Activated CD4-positive, alpha-beta T cell treated with anti-CD3 and anti-CD28 coated beads, Interleukin-2, amount 50 U/mL, for 48 hours (primary cell): ENCODE measurements at regions not wholly inside any gene's neighbourhood (a gene's known extent, or its start where the extent isn't known, plus 50 kb on each side); places are given as distances from the start of the nearest gene placed in this dataset.
"Not testable (repeated sequence)": the region's sequence is repeated elsewhere in the genome, so short reads cannot be mapped to it uniquely, and the experiment has no call there.

Experiments used
- DNase-seq, 2 experiments: peaks; one replicate each; pipeline ENCODE4 v3.0.0-alpha.2; 2020

DNA sequence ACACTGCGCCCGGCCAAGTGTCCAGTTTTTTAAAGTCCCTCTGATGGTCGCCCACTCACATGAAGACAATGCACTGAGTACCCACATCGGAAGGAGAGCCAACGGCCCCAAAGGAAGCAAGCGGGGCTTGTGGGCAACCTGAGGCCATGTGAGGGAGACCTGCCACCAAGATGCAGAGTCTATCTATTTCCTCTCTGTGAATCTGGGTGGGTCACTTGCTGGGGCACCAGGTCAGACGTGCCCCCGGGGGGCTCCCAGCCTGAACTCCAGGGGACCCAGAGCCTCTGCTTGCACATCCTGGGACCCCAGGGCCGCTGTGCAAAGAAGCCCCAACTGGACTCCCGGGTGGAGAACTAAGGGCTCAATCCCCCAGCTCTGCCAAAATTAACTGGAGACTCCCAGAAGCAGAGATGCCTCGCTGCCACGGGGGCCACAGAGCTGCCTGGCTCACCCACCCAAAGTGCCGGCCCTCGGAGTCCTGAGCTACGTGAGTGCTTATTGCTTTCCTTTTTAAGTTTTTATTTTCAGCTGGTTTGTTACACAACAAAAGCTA lies 106.4 kb downstream of the BRD1 start:
- no peak for DNase-seq

DNA sequence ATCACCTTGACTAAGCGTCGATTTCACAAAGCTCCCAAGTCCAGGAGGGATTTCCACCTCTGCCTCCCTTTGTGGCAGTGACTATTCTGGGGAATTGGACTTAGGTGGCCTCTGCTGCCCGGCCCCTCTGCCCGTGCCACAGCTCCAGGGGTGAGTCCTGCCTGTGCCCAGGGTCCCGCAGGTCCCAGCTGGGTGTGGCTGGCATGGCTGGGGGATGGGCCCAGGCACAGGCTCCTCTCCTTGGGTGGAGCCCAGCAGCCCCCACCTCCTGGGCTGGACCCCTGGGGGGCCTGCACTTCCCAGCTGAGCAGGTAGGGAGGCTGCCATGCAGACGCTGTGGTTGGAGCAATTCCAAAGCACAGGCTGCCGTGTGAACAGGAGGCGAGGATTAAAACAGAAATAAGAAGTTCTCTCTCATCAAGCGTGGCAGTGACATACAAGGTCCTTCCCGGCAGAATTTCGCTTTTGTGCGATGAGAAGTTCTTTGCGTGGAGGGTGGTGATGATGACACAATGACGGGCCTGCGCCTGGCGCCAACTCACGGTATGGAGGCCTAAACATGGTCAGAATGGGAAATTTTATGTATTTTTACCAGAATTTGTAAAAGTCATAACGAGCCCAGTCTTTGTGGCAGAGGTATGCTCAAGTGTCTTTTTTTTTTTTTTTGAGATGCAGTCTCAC lies 107.3 kb downstream of the BRD1 start:
- no peak for DNase-seq

DNA sequence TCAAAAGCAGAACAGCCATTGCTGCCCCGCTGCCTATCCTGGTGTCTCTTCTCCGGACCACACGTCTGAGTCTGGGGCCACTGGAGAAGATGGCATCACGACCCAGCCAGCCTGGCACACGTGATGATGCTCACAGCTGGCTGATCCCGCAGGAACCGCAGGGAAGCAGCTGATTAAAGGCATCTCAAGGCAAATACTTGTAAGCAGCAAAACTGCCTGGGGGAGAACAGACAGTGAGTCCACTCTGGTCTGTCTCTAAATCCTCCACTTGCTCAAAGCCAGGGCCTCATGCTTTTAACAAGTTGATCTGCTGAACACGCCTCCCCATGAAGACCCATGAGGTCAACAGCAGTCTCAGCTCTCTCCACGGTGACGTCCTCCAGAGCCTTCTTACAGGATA lies 108.6 kb downstream of the BRD1 start:
- no peak for DNase-seq

DNA sequence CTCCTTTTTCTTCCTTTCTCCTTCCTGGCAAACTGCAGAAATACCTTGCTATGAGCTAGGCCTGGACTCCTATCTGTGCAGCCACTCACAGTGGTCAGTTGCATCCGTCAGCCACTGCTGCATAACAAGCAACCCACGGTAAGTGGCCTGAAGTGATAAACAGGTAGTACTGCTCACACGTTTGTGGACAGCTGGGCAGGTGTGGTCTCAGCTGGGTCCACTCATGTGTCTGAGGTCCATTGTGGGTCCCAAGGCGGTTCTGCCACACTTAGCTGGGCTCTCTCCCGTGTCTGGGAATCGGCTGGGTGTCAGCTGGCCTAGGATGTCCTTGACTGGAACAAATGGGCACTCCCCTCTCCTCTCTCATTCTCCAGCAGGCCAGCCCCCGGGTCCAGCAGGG lies 109.3 kb downstream of the BRD1 start:
- no peak for DNase-seq

DNA sequence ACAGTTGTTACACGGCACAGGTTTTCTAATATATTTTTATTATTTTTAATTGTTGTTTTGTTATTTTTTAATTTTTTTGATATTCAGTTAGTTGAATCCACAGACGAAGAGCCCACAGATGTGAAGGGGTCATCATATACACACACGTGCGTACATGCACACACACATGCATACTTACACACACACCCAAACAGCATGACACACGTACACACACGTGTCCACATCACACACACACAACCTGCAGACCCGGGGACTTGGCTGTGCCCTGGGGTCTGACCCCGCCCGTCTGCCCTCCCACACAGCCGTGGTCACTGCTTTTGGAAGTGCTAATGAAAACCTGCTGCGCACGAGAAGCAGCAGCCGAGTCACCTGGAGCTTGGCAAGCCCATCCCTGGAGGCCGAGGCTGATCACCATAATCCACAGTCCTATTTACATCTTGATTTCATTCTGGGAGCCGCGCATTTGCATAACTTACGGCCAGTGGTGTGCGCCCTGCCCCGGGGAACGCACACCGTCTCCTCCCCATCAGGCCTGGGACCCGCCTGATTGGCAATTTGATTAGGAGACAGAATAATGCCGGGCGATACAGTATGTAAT lies 110.3 kb downstream of the BRD1 start:
- DNase-seq, result no peak

DNA sequence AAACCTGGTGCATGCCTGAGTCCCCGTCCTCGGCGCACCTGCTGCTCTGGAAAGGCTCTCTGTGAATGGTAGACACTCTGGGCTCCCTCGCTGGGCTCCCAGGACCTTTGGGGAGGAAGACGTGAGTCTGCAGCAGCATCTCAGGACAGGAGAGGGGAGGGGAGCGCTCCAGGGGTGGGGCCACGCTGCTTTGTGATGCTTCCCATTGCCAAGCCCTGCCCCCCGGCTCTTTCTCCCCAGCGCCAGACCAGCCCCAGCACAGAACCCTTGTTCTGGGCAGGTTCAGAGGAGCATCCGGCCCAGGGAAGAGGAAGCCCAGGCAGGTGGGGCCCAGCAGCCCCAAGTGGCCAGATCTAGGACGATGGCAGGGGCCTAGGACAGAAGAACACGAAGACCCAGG lies 111.2 kb downstream of the BRD1 start:
- DNase-seq, result no peak

DNA sequence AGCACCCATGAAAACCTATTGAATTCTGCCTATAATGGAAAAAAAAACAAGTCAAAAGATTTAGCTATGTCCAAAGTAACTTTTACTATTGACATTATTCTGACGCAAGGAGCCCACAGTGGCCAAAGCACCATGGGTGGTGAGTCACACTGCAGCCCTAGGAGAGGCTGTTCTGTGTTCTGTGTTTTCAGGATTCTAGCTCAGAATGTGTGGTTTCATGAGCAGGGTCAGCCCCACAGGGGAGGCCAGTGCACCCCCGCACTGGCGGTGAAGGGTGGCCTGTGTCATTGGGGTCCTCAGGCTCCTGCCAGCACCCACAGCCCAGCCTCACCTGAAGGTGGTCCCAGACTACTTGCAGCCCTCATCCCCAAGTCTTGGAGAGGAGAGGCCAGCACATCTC lies 112.2 kb downstream of the BRD1 start:
- DNase-seq, result no peak

DNA sequence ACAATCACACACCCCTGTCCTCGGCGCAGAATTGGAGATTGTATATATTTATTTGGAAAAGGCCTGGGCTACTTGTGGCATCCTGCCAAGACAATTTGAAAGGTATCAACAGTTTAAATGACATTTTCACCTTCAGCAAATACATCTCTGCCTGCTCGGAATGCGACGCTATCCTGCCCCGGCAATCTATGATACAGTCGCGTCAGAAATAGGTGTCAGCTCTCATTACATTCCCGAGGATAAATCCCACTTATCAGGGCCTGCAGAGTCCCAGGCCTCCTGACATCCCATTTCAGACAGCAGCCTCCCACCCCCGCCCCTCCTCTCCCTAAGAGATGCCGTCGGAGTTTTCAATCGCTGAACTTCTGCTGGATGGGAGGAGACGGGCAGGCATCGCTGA lies 114.7 kb downstream of the BRD1 start:
- DNase-seq, result no peak

DNA sequence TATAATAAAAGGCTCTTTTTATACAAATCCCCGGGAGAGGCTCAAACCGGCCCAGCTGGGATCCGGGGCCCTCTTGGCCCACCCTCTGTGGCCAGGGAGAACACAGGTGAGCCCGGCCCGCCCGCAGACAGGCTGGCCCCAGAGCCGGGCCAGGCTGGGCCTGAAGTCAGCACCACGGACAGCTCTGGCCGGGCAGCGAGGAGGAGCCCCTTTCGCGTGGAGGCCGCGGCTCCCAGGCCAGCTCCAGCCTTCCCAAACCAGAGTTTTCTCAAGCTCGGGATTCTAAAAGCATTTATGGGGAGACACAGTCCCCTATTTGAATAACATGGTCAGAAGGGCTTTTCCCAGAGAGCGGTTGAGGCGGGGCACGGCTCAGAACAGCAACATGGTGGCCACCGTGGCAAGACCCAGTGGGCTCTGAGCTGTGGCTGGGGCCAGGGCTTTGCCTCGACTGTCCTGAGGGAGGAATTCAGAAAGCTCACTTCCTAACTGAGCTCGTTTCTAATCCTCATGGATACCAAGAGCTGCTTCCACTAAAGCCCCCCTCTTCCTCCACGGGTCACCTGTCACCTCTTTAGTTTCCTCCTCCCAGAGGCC lies 115.4 kb downstream of the BRD1 start:
- no peak for DNase-seq

DNA sequence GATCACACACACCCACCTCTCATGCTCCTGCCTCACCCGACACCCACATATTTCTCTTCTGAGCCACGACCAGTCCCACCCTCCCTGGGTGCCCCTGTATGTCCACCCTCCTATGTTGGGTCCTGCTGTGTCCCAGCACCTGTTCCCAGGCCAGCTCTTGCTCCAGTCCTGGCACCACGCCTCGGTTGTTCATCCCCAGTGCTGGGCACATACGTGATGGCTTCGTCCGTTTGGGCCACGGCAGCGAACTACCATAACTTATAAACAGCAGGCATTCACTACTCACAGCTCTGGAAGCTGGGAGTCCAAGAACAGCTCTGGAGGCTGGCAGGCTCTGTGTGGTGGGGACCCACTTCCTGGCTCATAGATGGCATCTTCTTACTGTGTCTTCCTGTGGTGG lies 116.9 kb downstream of the BRD1 start:
- no peak for DNase-seq

DNA sequence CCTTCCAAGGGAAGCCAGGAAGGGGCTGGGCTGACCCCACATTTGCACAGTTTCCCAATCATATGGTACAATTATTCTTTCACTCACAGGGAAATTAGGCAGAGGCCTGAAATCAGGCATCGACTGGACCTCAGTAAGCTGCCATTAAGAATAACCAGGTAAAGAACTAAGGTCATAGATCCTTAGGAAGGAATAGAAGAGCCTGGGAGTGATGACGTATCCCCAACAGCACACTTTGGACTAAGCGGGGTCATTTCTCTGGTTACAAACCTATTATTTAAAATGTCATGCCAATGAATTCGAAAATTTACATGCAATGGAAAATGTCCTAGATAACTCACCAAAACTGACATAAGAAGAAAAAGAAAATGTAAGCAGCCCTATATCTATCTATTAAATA lies 118.2 kb downstream of the BRD1 start:
- no peak for DNase-seq

DNA sequence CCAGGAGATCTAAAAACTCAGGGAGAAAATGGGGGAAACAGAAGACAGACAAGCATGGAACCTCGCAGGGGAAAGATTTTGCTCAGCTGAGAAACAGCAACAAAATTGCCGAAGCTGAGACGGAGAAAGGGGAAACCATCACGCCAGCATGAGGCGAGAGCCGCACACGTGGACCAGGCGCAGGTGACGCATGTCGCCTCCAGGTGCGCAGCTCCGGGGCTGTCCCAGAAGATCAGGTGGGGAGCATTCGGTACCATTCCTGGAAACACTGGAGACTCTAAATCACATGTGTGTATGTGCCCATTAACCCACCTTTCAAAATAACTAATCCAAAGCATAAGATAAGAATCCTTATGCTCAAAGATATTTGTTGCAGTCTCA lies 121.7 kb downstream of the BRD1 start:
- DNase-seq, result no peak

DNA sequence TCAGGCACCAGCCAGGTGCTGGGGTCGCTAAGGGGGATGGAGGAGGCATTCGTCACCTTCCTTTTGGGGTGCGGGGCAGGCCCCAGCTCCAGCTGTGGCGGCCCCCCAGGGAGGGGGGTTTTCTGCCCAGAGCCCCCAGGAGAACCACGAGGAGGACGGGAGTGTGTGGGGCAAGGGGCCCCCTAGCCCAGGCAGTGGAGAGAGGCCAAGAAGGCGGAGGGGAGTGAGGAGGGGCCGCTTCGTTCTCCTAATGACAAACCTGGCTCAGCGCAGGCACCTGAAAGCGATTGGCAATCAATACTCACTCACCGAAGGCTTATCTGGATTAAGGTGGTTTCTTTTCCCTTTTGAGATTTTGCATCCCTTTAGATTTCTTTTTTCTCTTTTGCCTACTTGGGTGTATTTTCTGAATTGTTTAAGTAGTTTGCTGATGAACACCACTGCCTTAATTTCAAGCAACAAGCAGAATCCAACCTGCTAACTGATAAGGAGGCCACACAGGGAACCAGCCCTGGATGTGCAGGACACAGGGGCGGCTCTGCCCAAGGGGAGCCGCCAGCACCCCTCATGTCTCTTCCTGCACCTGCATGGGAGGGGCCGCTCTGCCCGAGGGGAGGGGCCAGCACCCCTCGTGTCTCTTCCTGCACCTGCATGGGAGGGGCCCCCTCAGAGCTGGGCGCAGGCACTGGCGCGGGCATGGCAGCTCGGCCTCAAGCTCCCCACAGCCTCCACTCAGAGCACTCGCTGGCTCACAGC lies 122.3 kb downstream of the BRD1 start:
- no peak for DNase-seq

DNA sequence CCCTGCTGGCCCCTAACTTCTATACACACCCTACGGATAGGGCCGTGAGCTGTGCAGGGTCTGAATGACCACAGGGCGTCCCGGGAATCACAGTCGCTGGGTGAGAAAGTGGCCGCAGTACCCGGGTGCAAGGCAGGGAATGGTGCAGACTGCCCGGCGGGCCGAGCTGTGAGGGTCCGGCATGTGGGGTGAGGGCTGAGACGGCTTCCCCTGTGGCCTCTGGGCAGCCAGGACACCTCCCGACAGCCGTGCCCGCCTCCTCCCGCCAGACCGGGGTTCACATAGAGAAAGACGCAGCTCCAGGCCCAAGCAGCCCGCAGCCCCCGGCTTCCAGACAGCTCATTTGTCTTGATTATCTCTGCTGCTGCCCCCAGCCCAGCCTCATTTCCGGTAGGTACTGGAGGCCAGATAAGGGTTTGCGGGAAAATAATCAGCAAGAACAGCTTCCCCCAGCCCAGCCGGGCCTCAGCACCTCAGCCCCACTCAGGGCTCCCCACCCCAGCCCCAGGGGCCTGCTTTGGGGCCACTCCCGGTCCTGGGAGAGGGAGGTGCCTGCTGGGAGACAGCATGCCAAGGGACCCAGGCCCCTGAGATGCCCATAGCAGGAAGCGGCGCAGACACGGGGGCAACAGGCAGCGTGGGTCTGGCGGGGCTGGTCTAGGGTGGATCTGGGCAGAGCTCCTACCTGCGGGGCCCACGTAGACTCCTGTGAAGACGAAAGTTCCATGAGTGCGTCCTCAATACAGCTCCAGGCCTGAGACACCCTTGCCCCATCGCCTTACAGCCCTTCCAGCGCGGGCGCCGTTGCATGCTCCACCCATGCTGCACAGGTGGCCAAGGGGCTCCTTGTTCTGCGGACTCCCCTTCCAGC lies 123.1 kb downstream of the BRD1 start:
- DNase-seq, result no peak

DNA sequence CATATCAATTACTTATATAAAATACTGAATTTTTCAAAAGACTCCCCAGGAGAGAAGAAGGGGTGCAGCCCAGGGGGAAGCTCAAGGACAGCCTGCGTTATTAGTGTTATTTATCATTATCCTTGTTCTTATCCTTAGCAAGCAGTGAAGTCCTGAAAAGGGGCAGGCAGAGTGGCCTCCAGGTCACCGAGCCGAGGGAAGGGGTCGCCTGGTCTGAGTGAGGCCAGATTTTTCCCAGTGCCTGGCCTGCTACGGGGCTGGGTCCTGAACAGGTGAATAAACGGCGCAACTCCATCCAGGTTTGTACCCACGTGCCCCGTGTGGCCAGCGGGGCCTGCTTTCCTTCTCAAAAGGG lies 123.7 kb downstream of the BRD1 start:
- no peak for DNase-seq

DNA sequence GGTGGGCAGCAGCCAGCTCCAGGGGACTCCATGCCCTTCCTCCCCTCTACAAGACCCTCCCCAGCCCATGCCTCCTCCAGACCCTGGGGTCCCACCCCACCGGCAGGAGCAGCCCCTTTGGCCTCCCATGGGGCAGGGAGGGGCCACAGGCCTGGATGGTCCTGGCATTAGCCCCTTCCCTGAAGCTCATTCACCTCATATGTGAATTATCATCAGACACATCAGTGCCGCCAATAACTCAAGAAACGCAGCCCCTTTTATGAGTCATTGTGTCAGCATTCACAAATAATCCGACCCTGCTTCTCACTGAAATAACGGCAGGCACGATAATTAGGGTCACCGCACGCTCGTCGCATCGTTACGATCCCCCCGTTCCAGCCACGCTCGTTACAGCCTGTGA lies 124.2 kb downstream of the BRD1 start:
- no peak for DNase-seq

DNA sequence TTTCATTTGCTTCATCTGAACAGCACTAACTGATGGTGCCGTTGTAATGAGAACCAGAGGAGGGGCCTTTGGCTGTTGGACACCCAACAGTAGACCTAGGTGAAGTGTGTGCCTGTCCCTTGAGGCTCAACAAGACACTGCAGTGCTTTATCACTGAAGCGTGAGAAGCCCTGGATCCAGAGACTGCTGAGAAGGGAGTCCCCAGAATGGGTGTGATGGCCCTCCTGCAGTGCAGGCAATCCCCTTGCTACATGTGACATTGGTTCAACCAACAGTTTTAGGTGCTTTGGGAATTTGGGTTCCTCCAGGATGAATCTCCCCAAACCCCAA lies 125.6 kb downstream of the BRD1 start:
- DNase-seq, result no peak

DNA sequence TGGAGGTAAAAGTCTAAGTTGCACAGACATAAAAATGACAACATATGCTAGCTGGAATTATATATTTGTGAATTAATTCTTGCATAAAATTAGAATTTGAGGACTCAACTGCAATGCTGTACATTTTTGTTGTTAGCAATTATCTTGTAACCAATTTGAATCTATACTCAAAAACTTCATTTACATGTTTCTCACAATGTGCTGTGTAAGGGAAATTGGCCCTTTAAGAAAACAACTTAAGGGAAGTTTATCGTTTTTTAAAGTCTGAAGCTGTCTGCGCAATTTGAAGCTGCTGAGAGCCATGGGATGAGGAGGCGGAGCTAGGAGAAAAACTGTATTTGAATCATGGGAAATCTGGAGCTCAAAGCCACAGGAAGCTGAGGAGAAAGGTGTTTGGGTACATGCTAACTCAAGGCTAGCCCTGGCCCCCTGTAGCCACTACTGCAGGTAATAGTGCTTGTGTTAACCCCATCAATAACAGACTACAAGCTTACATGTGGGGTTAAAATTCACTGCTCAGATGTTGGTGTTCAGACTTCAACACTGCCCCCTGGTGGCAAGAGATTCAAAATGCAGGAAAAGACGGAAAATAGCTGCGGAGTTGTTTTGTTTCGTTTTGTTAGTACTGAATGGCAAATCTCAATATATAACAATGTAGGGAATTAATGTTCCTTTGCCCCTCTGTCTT lies 126.1 kb downstream of the BRD1 start:
- no peak for DNase-seq

DNA sequence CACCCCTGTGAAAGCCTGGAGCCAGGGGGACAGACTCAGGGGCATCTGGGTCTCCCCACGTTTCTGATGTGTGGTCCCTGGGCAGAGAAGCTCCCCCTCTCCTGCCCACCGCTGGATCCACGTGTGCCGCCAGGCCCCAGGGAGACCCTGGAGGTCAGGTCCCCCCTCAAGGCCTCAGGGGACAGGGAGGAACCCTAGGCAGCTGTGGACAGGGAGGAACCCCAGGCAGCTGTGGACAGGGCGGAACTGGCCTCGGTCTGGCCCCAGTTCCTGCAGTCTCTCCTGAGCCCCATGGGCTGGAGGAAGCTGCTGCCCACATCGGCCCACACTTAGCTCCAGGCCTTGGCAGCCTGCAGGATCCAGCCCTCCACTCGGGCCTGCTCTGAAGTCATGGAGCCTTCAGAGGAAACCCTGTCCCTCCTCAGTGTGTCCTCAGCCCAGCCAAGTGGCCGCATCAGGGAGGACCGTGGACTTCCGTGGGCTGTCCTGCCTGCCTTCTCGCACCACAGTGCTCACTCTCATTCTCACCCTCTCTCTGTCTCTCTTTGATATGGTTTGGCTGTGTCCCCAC lies 127.7 kb downstream of the BRD1 start:
- no peak for DNase-seq

DNA sequence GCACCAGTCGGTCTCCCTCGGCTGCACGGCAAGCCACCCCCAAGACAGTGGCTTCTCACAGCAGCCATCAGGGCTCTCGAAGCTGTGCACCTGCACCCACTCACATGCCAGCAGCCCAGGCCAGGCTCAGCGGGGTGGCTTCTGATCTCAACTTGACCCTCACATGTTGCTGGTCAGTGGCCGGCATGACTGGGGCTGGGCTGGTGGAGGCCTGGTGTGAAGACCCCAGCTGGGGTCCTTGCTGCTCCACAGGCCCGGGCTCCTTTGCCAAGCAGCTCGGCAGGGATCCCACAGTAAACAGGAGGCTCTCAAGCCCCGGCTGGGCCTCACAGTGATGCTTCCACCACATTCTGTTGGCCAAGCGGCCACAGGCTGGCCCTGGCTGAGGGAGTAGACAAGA lies 128.2 kb downstream of the BRD1 start:
- no peak for DNase-seq

DNA sequence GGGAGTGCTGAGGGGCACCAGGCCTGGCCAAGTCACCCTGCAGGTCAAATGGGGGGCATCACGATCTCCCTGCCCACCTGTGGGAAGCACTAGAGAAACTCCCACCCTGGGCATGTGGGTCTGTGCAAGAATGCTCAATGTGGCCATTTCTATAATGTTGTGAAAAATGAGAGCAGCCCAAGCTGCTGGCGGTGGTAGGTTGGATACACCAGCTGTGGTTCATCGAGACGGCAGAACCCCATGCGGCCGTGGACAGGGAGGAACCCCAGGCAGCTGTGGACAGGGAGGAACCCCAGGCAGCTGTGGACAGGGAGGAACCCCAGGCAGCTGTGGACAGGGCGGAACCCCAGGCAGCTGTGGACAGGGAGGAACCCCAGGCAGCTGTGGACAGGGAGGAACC lies 129.1 kb downstream of the BRD1 start:
- DNase-seq, result not testable (repeated sequence)

DNA sequence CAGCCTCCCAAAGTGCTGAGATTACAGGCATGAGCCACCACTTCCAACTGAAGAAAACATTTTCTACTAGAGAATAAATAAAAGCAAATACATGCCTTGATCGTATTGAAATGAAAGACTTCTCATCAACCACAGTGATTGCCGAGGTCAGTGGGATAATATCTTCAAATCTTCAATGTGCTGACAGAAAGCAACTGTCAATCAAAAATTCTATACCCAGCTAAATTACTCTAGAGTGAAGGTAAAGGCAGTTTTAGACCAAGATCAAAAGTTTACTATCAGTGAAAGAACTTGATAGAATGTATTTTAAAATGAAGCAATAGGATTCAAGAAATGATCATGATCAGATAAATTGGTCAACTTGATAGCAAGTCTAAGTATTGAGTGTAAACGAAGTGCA lies 130.6 kb downstream of the BRD1 start:
- no peak for DNase-seq
